ENCODE measurements at regions not wholly inside any gene's neighbourhood (a gene's known extent, or its start where the extent isn't known, plus 50 kb on each side); places are given as distances from the start of the nearest gene placed in this dataset.
"Not testable (repeated sequence)": the region's sequence is repeated elsewhere in the genome, so short reads cannot be mapped to it uniquely, and the experiment has no call there.

- no peak for DNase-seq (ENCODE audit: low read depth in 3 of 3)
Measured at GRCh38 chr1:192418552-192419285, 101.9 kb downstream of the RGS21 start.

- no peak for DNase-seq (ENCODE audit: low read depth in 3 of 3)
Measured at GRCh38 chr1:192430644-192431043, 113.9 kb downstream of the RGS21 start.

GRCh38 chr1:192435704-192436103 lies 118.9 kb downstream of the RGS21 start:
- DNase-seq (ENCODE audit: low read depth in 3 of 3), result no peak

- DNase-seq (ENCODE audit: low read depth in 3 of 3), result no peak
Measured at GRCh38 chr1:192436441-192437078, 119.8 kb downstream of the RGS21 start.

- DNase-seq (ENCODE audit: low read depth in 3 of 3), result no peak
Measured at GRCh38 chr1:192438737-192439136, 121.9 kb downstream of the RGS21 start.

- no peak for DNase-seq (ENCODE audit: low read depth in 3 of 3)
Measured at GRCh38 chr1:192439373-192440025, 122.7 kb downstream of the RGS21 start.

- no peak for DNase-seq (ENCODE audit: low read depth in 3 of 3)
Measured at GRCh38 chr1:192441492-192441891, 124.7 kb downstream of the RGS21 start.

- no peak for DNase-seq (ENCODE audit: low read depth in 3 of 3)
Measured at GRCh38 chr1:192442736-192443135, 125.9 kb downstream of the RGS21 start.

- no peak for DNase-seq (ENCODE audit: low read depth in 3 of 3)
Measured at GRCh38 chr1:192443616-192444015, 126.8 kb downstream of the RGS21 start.

GRCh38 chr1:192445241-192445640 lies 128.4 kb downstream of the RGS21 start:
- DNase-seq (ENCODE audit: low read depth in 3 of 3), result no peak

GRCh38 chr1:192445839-192446489 lies 129.2 kb downstream of the RGS21 start:
- DNase-seq (ENCODE audit: low read depth in 3 of 3), result peak; percentile 18 to 36 (median 21)

GRCh38 chr1:192448026-192448578 lies 127.5 kb upstream of the RGS1 start:
- DNase-seq (ENCODE audit: low read depth in 3 of 3), result no peak

- DNase-seq (ENCODE audit: low read depth in 3 of 3), result no peak
Measured at GRCh38 chr1:192453360-192453992, 122.1 kb upstream of the RGS1 start.

- no peak for DNase-seq (ENCODE audit: low read depth in 3 of 3)
Measured at GRCh38 chr1:192459467-192459866, 116.1 kb upstream of the RGS1 start.

GRCh38 chr1:192461684-192462083 lies 113.9 kb upstream of the RGS1 start:
- no peak for DNase-seq (ENCODE audit: low read depth in 3 of 3)

- DNase-seq (ENCODE audit: low read depth in 3 of 3), result no peak
Measured at GRCh38 chr1:192462616-192463015, 113.0 kb upstream of the RGS1 start.

GRCh38 chr1:192463661-192464060 lies 111.9 kb upstream of the RGS1 start:
- no peak for DNase-seq (ENCODE audit: low read depth in 3 of 3)

- not testable (repeated sequence) for DNase-seq (ENCODE audit: low read depth in 3 of 3)
Measured at GRCh38 chr1:192465221-192465620, 110.4 kb upstream of the RGS1 start.

GRCh38 chr1:192474080-192474683 lies 101.4 kb upstream of the RGS1 start:
- DNase-seq (ENCODE audit: low read depth in 3 of 3), result no peak

GRCh38 chr1:192475329-192475728 lies 100.2 kb upstream of the RGS1 start:
- DNase-seq (ENCODE audit: low read depth in 3 of 3), result no peak

- DNase-seq (ENCODE audit: low read depth in 3 of 3), result no peak
Measured at GRCh38 chr1:192475970-192476369, 99.6 kb upstream of the RGS1 start.

Measured in stimulated activated CD4-positive, alpha-beta T cell treated with anti-CD3 and anti-CD28 coated beads, TNF-alpha, amount 100 ng/mL, for 24 hours (primary cell).